ENCODE measurements at regions not wholly inside any gene's neighbourhood (a gene's known extent, or its start where the extent isn't known, plus 50 kb on each side); places are given as distances from the start of the nearest gene placed in this dataset.

DNA sequence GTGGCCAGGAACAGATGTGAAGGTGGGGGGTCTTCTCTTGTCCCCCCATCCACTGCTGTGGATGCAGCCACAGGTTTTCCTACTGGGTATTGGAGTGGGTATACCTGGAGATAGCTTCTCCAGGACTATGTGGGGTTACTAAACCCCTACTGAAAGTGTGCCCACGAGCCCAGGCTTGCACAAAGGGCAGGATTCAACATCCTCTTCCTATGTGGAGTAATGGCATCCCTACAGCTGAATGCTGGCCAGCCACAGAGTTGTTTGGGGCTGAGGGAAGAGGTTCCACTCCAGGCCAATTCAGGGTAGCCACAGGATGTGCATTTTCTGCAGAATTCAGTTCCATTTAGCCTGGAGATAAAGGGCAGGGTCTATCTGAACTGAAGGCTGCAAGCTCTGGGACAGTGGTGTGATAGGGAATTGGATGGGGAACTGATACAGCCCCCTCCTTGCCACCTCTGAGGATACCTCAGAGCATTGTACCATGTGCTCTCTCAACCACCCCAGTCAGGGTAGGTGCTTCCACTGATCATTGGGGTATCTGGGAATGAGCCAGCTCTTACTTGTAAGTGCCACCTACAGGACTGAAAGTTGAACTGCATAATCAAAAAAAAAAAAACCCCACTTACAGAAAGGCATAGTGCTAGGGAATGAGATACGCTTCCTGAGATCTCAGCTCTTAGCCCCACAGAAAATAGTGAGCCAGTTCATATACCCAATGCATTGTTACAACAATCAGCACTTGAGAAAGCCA lies 187.1 kb downstream of the KITLG start:
- TF ChIP-seq, protein P1, sequence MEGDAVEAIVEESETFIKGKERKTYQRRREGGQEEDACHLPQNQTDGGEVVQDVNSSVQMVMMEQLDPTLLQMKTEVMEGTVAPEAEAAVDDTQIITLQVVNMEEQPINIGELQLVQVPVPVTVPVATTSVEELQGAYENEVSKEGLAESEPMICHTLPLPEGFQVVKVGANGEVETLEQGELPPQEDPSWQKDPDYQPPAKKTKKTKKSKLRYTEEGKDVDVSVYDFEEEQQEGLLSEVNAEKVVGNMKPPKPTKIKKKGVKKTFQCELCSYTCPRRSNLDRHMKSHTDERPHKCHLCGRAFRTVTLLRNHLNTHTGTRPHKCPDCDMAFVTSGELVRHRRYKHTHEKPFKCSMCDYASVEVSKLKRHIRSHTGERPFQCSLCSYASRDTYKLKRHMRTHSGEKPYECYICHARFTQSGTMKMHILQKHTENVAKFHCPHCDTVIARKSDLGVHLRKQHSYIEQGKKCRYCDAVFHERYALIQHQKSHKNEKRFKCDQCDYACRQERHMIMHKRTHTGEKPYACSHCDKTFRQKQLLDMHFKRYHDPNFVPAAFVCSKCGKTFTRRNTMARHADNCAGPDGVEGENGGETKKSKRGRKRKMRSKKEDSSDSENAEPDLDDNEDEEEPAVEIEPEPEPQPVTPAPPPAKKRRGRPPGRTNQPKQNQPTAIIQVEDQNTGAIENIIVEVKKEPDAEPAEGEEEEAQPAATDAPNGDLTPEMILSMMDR (IDR thresholded peaks at IDR 0.05) = no peak
- no peak for TF ChIP-seq POLR2A (IDR thresholded peaks at IDR 0.05)

Measured in lower leg skin (tissue), 3 donors.